ENCODE measurements at regions not wholly inside any gene's neighbourhood (a gene's known extent, or its start where the extent isn't known, plus 50 kb on each side); places are given as distances from the start of the nearest gene placed in this dataset.

GRCh38 chr7:131234719-131235488, 92.8 kb upstream of the MKLN1 start:
- no peak for DNase-seq

GRCh38 chr7:131235489-131236317, 92.0 kb upstream of the MKLN1 start:
- DNase-seq, result no peak

- no peak for DNase-seq
These were observed 91.4 kb upstream of the MKLN1 start for GRCh38 chr7:131236318-131236672.

GRCh38 chr7:131238347-131238931, 89.2 kb upstream of the MKLN1 start:
- DNase-seq, result no peak

- no peak for DNase-seq
These were observed 86.3 kb upstream of the MKLN1 start for GRCh38 chr7:131241386-131241785.

- no peak for DNase-seq
These were observed 85.5 kb upstream of the MKLN1 start for GRCh38 chr7:131242123-131242650.

GRCh38 chr7:131244259-131244852, 83.3 kb upstream of the MKLN1 start:
- no peak for DNase-seq

- no peak for DNase-seq
These were observed 78.7 kb upstream of the MKLN1 start for GRCh38 chr7:131249003-131249402.

GRCh38 chr7:131249483-131249882, 78.2 kb upstream of the MKLN1 start:
- DNase-seq, result no peak

GRCh38 chr7:131250331-131250730, 77.3 kb upstream of the MKLN1 start:
- DNase-seq, result no peak

GRCh38 chr7:131251371-131251770, 76.3 kb upstream of the MKLN1 start:
- DNase-seq, result no peak

GRCh38 chr7:131252976-131253375, 74.7 kb upstream of the MKLN1 start:
- no peak for DNase-seq

- no peak for DNase-seq
These were observed 73.5 kb upstream of the MKLN1 start for GRCh38 chr7:131254211-131254610.

GRCh38 chr7:131255242-131255641, 72.4 kb upstream of the MKLN1 start:
- DNase-seq, result no peak

GRCh38 chr7:131261476-131261994, 66.1 kb upstream of the MKLN1 start:
- DNase-seq, result no peak

GRCh38 chr7:131265227-131265626, 62.4 kb upstream of the MKLN1 start:
- DNase-seq, result no peak

GRCh38 chr7:131267631-131268030, 60.0 kb upstream of the MKLN1 start:
- DNase-seq, result no peak

- DNase-seq, result no peak
These were observed 58.8 kb upstream of the MKLN1 start for GRCh38 chr7:131268906-131269305.

- DNase-seq, result no peak
These were observed 55.6 kb upstream of the MKLN1 start for GRCh38 chr7:131272086-131272485.

- DNase-seq, result no peak
These were observed 52.7 kb upstream of the MKLN1 start for GRCh38 chr7:131274986-131275385.

GRCh38 chr7:131276190-131276589, 51.5 kb upstream of the MKLN1 start:
- no peak for DNase-seq

- no peak for DNase-seq
These were observed 50.9 kb upstream of the MKLN1 start for GRCh38 chr7:131276748-131277147.

Data from SIG-M5 (cell line).